ENCODE measurements at regions not wholly inside any gene's neighbourhood (a gene's known extent, or its start where the extent isn't known, plus 50 kb on each side); places are given as distances from the start of the nearest gene placed in this dataset.
"Not testable (repeated sequence)": the region's sequence is repeated elsewhere in the genome, so short reads cannot be mapped to it uniquely, and the experiment has no call there.

DNA sequence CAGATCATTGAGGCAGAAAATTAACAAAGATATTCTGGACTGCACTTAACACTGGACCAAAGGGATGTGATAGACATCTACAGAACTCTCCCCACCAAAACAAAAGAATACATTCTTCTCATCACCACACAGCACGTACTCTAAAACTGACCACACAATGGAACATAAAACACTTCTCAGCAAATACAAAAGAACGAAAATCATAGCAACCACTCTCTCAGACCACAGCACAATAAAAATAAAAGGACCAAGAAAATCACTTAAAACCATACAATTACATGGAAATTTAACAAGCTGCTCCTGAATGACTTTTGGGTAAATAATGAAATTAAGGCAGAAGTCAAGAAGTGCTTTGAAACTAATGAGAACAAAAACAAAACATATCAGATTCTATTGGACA is 254.0 kb upstream of the STXBP6 start:
- no peak overlapping the region for H3K9ac ChIP-seq (ENCODE audit: low read length in 3 of 3)
- no peak overlapping the region for H3K4me3 ChIP-seq (ENCODE audit: low read length in 3 of 3)
- H3K36me3 ChIP-seq (ENCODE audit: control insufficient read depth in 2 of 3, insufficient read depth in 3 of 3, low read length in 3 of 3) = no peaks in the 10 kb centered on the region
- intact Hi-C loops (cut with DNase I) = no loop called here
- no peaks in the 10 kb centered on the region for H3K27me3 ChIP-seq (ENCODE audit: control insufficient read depth, insufficient read depth, low read length)
- no peaks in the 10 kb centered on the region for H3K4me1 ChIP-seq (ENCODE audit: control insufficient read depth in 2 of 3, insufficient read depth in 2 of 3, low read depth in 1 of 3, low read length in 3 of 3)
- no peaks in the 10 kb centered on the region for H3K9me3 ChIP-seq (ENCODE audit: control insufficient read depth in 2 of 3, insufficient read depth in 1 of 3, low read length in 3 of 3)
- TF ChIP-seq, protein P1, sequence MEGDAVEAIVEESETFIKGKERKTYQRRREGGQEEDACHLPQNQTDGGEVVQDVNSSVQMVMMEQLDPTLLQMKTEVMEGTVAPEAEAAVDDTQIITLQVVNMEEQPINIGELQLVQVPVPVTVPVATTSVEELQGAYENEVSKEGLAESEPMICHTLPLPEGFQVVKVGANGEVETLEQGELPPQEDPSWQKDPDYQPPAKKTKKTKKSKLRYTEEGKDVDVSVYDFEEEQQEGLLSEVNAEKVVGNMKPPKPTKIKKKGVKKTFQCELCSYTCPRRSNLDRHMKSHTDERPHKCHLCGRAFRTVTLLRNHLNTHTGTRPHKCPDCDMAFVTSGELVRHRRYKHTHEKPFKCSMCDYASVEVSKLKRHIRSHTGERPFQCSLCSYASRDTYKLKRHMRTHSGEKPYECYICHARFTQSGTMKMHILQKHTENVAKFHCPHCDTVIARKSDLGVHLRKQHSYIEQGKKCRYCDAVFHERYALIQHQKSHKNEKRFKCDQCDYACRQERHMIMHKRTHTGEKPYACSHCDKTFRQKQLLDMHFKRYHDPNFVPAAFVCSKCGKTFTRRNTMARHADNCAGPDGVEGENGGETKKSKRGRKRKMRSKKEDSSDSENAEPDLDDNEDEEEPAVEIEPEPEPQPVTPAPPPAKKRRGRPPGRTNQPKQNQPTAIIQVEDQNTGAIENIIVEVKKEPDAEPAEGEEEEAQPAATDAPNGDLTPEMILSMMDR (IDR thresholded peaks at IDR 0.05; ENCODE audit: borderline replicate concordance, extremely low read depth, insufficient read depth) = no peak
- DNase-seq (no peak), FAIRE-seq (no peak)
- H3K27ac ChIP-seq (ENCODE audit: low read depth in 2 of 2, low read length in 2 of 2) = no peak overlapping the region

DNA sequence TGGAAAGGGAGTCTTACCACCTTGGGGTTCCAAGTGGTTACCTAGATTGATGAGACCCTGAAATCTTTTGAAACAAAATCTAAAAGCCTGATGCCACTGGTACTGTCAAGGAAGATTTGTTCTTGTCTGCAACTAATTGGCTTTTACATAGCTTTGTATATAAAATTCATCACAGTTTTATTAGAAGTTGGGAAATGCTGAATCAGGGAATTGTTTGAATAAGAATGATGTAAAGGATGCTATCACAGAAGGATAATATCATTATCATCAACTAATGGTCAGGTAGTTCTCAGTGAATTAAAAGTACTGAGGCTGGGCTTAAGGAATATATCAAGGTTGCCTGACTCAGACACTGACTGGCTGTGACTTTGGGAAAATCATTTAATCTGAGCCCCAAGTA is 248.3 kb upstream of the STXBP6 start:
- Histone ChIP-seq H3K36me3 (ENCODE audit: control insufficient read depth in 2 of 3, insufficient read depth in 3 of 3, low read length in 3 of 3) (no peaks in the 10 kb centered on the region), H3K4me1 (ENCODE audit: control insufficient read depth in 2 of 3, insufficient read depth in 2 of 3, low read depth in 1 of 3, low read length in 3 of 3) (no peaks in the 10 kb centered on the region), H3K9me3 (ENCODE audit: control insufficient read depth in 2 of 3, insufficient read depth in 1 of 3, low read length in 3 of 3) (no peaks in the 10 kb centered on the region), H3K27me3 (ENCODE audit: control insufficient read depth, insufficient read depth, low read length) (no peaks in the 10 kb centered on the region), H3K4me3 (ENCODE audit: low read length in 3 of 3) (no peak overlapping the region), H3K9ac (ENCODE audit: low read length in 3 of 3) (no peak overlapping the region), H3K27ac (ENCODE audit: low read depth in 2 of 2, low read length in 2 of 2) (no peak overlapping the region)
- intact Hi-C loops (cut with DNase I) = no loop called here
- TF ChIP-seq, protein P1 (IDR thresholded peaks at IDR 0.05; ENCODE audit: borderline replicate concordance, extremely low read depth, insufficient read depth) = no peak
- FAIRE-seq = no peak
- no peak for DNase-seq

DNA sequence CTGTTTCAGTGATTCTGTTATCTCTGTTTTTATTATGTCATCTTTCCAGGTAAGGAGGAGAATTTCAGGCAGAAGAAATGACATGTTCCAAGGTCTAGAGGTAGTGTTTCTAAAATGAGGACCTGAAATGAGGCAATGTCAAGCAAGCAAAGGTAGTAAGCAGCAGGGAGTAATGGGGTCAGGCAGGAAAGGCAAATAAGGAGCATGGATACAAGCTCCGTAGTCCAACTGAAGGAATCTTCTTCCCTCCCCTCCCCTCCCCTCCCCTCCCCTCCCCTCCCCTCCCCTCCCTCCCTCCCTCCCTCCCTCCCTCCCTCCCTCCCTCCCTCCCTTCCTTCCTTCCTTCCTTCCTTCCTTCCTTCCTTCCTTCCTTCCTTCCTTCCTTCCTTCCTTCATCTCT is 240.2 kb upstream of the STXBP6 start:
- H3K4me3 ChIP-seq (ENCODE audit: low read length in 3 of 3); H3K27me3 ChIP-seq (ENCODE audit: control insufficient read depth, insufficient read depth, low read length); H3K27ac ChIP-seq (ENCODE audit: low read depth in 2 of 2, low read length in 2 of 2); DNase-seq; intact Hi-C loops (cut with DNase I); H3K9me3 ChIP-seq (ENCODE audit: control insufficient read depth in 2 of 3, insufficient read depth in 1 of 3, low read length in 3 of 3); H3K4me1 ChIP-seq (ENCODE audit: control insufficient read depth in 2 of 3, insufficient read depth in 2 of 3, low read depth in 1 of 3, low read length in 3 of 3); H3K36me3 ChIP-seq (ENCODE audit: control insufficient read depth in 2 of 3, insufficient read depth in 3 of 3, low read length in 3 of 3); FAIRE-seq; H3K9ac ChIP-seq (ENCODE audit: low read length in 3 of 3): not testable (repeated sequence)

DNA sequence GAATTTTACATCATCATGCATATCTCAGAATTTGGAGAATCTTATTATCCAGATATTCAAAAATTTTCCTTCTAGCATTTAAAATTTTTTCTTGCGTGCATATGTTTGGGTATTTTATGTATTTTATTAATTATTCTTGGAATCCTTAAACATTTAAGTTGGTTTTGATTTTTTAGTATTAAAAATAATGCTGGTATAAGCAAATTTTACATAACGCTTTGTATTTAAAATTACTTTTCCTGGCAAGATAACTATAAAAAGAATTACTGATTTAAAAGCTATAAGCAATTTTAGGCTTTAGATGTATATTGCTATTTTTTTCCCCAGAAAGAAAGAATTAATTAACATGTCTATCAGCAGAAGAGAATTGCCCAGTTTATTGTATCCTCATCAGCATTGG is 224.6 kb upstream of the STXBP6 start:
- Histone ChIP-seq H3K9ac (ENCODE audit: low read length in 3 of 3) (no peak overlapping the region), H3K36me3 (ENCODE audit: control insufficient read depth in 2 of 3, insufficient read depth in 3 of 3, low read length in 3 of 3) (no peaks in the 10 kb centered on the region), H3K4me1 (ENCODE audit: control insufficient read depth in 2 of 3, insufficient read depth in 2 of 3, low read depth in 1 of 3, low read length in 3 of 3) (no peaks in the 10 kb centered on the region), H3K27ac (ENCODE audit: low read depth in 2 of 2, low read length in 2 of 2) (no peak overlapping the region), H3K9me3 (ENCODE audit: control insufficient read depth in 2 of 3, insufficient read depth in 1 of 3, low read length in 3 of 3) (no peaks in the 10 kb centered on the region), H3K27me3 (ENCODE audit: control insufficient read depth, insufficient read depth, low read length) (no peaks in the 10 kb centered on the region), H3K4me3 (ENCODE audit: low read length in 3 of 3) (no peak overlapping the region)
- TF ChIP-seq, protein P1 (IDR thresholded peaks at IDR 0.05; ENCODE audit: borderline replicate concordance, extremely low read depth, insufficient read depth) = no peak
- DNase-seq (no peak), FAIRE-seq (no peak)
- intact Hi-C loops (cut with DNase I) = no loop called here
